ENCODE measurements at regions not wholly inside any gene's neighbourhood (a gene's known extent, or its start where the extent isn't known, plus 50 kb on each side); places are given as distances from the start of the nearest gene placed in this dataset.

- H3K27ac ChIP-seq (ENCODE audit: low read length) = peak overlapping the region; percentile 90
- no peaks in the 10 kb centered on the region for H3K9me3 ChIP-seq (ENCODE audit: low read length)
- H3K27me3 ChIP-seq (ENCODE audit: insufficient read depth, low read depth, low read length) = no peaks in the 10 kb centered on the region
- H3K79me2 ChIP-seq (replicated peaks; ENCODE audit: insufficient read depth, low read length) = peaks cover 61% of the 10 kb centered on the region
- no peaks in the 10 kb centered on the region for H3K9me2 ChIP-seq (ENCODE audit: insufficient read depth, low read length)
- TF ChIP-seq EZH2 (IDR thresholded peaks at IDR 0.05; ENCODE audit: borderline replicate concordance, insufficient read depth, low read length, poor library complexity, severe bottlenecking) = no peak
- TF ChIP-seq MXI1 (conservative IDR thresholded peaks at IDR 0.05; ENCODE audit: poor library complexity, severe bottlenecking) = no peak
- no peak for TF ChIP-seq RAD21 (conservative IDR thresholded peaks at IDR 0.05)
- TF ChIP-seq SMC3 (conservative IDR thresholded peaks at IDR 0.05; ENCODE audit: poor library complexity) = no peak
- TF ChIP-seq, protein P1, sequence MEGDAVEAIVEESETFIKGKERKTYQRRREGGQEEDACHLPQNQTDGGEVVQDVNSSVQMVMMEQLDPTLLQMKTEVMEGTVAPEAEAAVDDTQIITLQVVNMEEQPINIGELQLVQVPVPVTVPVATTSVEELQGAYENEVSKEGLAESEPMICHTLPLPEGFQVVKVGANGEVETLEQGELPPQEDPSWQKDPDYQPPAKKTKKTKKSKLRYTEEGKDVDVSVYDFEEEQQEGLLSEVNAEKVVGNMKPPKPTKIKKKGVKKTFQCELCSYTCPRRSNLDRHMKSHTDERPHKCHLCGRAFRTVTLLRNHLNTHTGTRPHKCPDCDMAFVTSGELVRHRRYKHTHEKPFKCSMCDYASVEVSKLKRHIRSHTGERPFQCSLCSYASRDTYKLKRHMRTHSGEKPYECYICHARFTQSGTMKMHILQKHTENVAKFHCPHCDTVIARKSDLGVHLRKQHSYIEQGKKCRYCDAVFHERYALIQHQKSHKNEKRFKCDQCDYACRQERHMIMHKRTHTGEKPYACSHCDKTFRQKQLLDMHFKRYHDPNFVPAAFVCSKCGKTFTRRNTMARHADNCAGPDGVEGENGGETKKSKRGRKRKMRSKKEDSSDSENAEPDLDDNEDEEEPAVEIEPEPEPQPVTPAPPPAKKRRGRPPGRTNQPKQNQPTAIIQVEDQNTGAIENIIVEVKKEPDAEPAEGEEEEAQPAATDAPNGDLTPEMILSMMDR (IDR thresholded peaks at IDR 0.05; ENCODE audit: poor library complexity, severe bottlenecking) = no peak
- no peak for TF ChIP-seq TAF1 (IDR thresholded peaks at IDR 0.05; ENCODE audit: low read depth)
- no peak for TF ChIP-seq EP300 (conservative IDR thresholded peaks at IDR 0.05; ENCODE audit: poor library complexity, severe bottlenecking)
- TF ChIP-seq POLR2AphosphoS5 (IDR thresholded peaks at IDR 0.05) = no peak
- peak overlapping the region; percentile 58 for H3K4me3 ChIP-seq (ENCODE audit: low read length)
- H3F3A ChIP-seq (ENCODE audit: insufficient read depth, low read length, poor library complexity, severe bottlenecking) = peaks cover 4% of the 10 kb centered on the region
- peak overlapping the region; percentile 85 for H3K4me2 ChIP-seq (ENCODE audit: low read length)
- H3K36me3 ChIP-seq (ENCODE audit: insufficient read depth, low read length) = no peaks in the 10 kb centered on the region
- H4K20me1 ChIP-seq (ENCODE audit: insufficient read depth) = no peaks in the 10 kb centered on the region
- no peak overlapping the region for H2AFZ ChIP-seq (ENCODE audit: low read depth, low read length)
- H3K9ac ChIP-seq (ENCODE audit: low read length) = peak overlapping the region; percentile 64
These were observed 143.5 kb upstream of the IPO9 start for GRCh38 chr1:201685485-201685884.

DNA sequence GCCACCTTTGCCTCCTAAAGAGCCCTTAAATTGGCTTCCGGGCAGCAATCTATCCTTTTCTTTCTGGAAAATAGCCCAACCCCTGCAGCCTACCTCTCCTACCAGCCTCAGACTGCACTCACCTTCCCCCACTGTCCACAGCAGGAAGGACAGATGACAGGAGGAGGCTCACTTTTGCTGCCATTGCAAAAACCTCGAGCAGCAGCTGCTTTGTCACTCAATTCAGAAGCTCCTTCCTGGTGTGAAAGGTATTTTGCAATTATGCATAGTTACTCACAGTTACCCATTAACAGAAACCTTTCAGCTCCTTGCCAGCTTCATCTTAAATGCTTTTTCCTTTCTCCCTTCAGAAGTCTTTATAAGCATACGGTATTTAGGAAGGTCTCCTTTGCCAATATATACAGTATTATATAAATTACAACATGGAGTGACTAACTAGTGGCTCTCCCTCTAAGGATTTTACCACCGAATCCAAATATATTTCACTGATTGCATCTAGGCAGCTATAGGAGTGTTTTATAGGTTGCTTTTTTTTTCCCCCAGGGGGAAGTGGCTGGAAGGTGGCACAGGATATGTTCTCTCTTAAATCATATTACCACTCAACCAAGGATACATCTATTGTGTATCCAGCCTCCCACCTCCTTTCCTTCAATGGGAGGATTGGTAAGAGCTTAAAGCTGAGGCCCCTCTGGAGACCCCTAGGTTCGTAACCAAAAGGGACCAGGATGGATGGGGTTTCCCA is 142.1 kb upstream of the IPO9 start:
- no peak for TF ChIP-seq RAD21 (conservative IDR thresholded peaks at IDR 0.05)
- TF ChIP-seq EP300 (conservative IDR thresholded peaks at IDR 0.05; ENCODE audit: poor library complexity, severe bottlenecking) = peak; percentile 70
- TF ChIP-seq MXI1 (conservative IDR thresholded peaks at IDR 0.05; ENCODE audit: poor library complexity, severe bottlenecking) = no peak
- TF ChIP-seq REST (IDR thresholded peaks at IDR 0.05; ENCODE audit: borderline replicate concordance) = no peak
- peak; percentile 56 for TF ChIP-seq POLR2AphosphoS5 (IDR thresholded peaks at IDR 0.05)
- no peak for TF ChIP-seq TAF1 (IDR thresholded peaks at IDR 0.05; ENCODE audit: low read depth)
- TF ChIP-seq SMC3 (conservative IDR thresholded peaks at IDR 0.05; ENCODE audit: poor library complexity) = no peak
- TF ChIP-seq, protein P1 (IDR thresholded peaks at IDR 0.05; ENCODE audit: poor library complexity, severe bottlenecking) = no peak
- no peak for TF ChIP-seq EZH2 (IDR thresholded peaks at IDR 0.05; ENCODE audit: borderline replicate concordance, insufficient read depth, low read length, poor library complexity, severe bottlenecking)
- H3K27me3 ChIP-seq (ENCODE audit: insufficient read depth, low read depth, low read length) = no peaks in the 10 kb centered on the region
- H3F3A ChIP-seq (ENCODE audit: insufficient read depth, low read length, poor library complexity, severe bottlenecking) = peaks cover 4% of the 10 kb centered on the region
- H3K9ac ChIP-seq (ENCODE audit: low read length) = peak overlapping the region; percentile 64
- H3K79me2 ChIP-seq (replicated peaks; ENCODE audit: insufficient read depth, low read length) = peaks cover 61% of the 10 kb centered on the region
- peak overlapping the region; percentile 85 for H3K4me2 ChIP-seq (ENCODE audit: low read length)
- no peaks in the 10 kb centered on the region for H3K36me3 ChIP-seq (ENCODE audit: insufficient read depth, low read length)
- H3K27ac ChIP-seq (ENCODE audit: low read length) = peak overlapping the region; percentile 90
- H3K9me2 ChIP-seq (ENCODE audit: insufficient read depth, low read length) = no peaks in the 10 kb centered on the region
- H4K20me1 ChIP-seq (ENCODE audit: insufficient read depth) = no peaks in the 10 kb centered on the region
- H3K9me3 ChIP-seq (ENCODE audit: low read length) = no peaks in the 10 kb centered on the region
- H3K4me3 ChIP-seq (ENCODE audit: low read length) = peak overlapping the region; percentile 58
- no peak overlapping the region for H2AFZ ChIP-seq (ENCODE audit: low read depth, low read length)
